ENCODE measurements at regions not wholly inside any gene's neighbourhood (a gene's known extent, or its start where the extent isn't known, plus 50 kb on each side); places are given as distances from the start of the nearest gene placed in this dataset.

DNA sequence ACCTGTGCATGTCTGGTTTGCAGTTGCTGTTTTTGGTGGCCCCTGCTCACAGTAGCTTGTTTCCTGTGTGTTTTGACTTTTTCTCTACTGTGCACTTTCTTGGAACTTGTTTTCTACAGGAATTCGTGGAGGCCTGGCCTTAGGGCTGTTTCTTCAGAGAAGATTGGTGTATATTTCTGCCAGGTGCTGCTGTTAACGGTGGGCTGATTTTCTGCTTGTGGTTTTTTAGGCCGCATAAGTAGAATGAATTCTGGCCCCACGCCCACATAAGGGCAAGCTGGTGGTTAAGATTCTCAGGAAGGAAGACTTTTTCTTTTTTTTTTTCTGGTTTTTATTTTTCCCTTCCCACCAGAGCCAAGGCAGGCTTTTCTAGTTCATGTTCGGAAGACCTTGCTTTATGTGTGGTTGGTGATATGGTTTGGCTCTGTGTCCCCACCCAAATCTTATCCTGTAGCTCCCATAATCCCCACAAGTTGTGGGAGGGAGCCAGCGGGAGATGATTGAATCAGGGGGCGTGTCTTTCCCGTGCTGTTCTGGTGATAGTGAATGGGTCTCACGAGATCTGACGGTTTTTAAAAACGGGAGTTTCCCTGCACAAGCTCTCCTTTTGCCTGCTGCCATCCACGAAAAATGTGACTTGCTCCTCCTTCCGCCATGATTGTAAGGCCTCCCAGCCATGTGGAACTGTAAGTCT is 71.5 kb upstream of the DISP3 start:
- no peak for DNase-seq

DNA sequence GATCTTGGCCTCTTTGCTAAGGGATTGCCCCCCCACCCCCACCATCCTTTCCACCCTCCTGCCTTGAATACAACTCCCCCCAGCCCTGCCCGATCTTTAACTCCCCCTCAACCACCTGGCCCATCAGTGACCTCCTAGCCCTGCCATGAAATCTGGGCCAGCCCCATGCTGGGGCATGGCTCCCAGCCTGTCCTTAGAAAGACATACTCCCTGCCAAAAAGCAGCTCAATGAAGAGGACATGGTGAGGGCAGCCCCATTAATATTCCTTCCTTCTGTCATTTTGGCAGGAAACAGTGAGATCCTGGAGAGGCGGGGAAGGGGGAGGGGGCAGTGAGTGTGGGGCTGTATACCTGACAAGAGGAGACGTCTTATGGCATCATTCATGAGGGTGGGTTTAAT is 66.8 kb upstream of the DISP3 start:
- DNase-seq = peak in 8 of 58 donors; percentile 3 to 37 (median 14)

DNA sequence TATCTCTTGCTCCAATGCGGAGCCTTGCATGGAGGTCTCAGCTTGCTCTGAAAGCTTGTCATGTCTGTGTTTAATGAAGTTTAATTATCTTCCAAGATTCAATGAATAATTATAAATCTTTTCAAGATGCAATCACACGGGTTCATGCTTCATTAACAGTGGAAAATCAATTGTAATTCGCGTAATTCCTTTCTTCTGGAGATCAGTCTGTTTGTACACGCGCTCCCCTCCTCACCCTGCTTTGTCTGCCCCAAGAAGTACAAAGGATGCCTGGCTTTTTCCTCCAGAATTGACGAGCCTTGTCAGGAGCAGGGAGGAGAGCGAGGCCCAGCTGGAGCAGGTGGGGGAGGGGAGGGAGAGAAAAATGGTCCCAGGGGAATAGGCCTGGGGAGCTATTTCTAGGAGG is 65.0 kb upstream of the DISP3 start:
- DNase-seq = no peak

DNA sequence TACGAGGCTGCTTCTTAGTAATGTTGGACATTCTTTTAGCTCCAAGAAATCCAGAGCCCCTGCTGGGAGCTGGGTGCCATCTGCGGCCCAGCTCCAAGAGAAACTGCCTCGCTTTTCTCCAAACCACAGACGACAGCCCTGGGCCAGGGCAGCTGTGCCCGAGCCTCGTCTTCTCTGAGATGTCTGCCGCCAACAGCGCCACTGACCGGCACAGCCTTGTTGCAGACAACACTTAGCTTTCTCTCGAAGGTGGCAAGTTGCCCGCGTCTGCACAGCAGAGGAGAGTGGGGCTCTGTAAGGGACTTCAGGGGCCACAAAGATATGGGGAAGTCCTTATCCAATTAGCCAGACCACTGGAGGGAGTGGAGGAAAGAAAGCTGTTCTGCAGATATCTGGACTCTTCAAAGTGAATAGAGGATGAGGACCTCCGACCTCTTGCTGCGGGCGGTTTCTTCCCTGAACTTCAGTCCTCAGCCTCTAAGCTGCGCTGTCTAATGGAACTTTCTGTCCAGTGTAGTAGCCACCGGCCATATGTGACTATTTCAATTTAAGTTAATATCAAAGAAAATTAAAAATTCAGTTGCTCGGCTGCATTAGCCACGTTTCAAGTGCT is 63.9 kb upstream of the DISP3 start:
- DNase-seq = peak in 37 of 58 donors; percentile 3 to 66 (median 28)

DNA sequence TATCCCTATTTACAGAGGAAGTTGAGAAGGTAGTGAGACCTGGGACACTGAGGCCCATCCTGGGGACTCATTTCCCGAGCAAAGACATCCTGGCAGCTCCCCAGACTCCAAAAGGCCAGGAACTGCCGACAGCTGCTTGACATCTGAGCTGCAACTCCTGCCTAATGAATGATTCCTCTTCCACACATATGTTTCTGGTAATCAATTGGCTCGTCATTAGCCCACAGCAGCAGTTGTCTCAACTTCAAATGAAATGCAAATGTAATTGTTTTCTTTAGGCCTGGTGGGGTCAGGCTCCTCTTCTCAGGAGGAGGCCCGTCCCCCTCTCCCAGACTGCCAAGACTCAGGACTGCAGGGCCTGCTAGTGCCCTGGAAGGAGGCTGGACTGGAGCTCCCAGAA is 61.8 kb upstream of the DISP3 start:
- DNase-seq = no peak

DNA sequence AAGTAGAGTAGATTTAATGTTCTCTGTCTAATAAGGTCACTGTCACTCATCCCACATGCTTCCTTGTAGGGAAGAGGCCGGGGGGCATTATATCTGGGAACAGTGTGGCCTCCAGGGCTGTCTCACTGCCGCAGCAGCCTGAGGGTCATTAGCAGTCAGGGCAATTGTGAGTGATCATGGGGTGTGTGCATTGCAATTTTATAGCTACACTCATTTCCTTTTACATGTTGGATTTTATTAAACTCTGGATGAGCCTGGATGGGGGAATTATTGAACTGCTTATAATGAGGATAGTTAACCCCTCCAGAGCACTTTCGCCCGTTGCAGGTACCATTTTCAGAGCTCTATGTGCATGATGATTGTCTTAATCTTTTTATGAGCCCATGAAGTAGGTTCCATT is 60.9 kb upstream of the DISP3 start:
- DNase-seq = no peak

DNA sequence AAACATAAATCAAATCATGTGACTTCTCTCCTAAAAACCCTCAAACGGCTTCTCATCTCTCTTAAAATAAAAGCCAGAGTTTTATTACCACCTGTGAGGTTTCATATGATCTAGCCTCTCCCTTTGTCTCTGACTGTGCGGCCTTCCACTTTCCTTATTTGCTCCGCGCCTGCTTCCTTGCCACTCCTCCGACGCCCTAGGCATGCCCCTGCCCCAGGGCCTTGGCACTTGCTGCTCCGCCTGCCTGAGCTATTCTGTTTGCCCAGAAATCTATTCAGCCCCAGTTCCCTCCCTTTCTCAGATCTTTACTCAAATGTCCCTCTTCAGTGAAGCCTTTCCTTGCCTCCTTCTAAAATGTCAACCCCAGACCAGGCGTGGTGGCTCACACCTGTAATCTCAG is 57.5 kb upstream of the DISP3 start:
- no peak for DNase-seq

DNA sequence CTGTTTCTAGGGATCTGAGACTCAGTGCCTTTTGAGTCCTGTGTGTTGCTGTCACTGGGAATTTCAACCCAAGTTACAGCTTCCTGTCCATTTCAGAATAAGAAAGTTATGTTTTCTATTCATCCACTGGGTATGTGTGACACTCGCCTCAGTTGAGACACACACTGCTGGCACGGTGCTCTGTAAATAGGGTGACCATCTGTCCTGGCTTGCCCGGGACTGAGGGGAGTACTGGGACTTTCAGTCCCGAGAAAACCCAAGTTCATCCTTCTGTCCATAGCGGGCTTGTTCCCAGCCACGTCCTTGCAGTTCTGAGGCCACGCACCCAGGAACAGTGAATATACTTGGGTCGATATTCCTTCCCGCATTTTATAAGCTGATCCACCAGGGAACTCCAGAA is 56.3 kb upstream of the DISP3 start:
- no peak for DNase-seq

DNA sequence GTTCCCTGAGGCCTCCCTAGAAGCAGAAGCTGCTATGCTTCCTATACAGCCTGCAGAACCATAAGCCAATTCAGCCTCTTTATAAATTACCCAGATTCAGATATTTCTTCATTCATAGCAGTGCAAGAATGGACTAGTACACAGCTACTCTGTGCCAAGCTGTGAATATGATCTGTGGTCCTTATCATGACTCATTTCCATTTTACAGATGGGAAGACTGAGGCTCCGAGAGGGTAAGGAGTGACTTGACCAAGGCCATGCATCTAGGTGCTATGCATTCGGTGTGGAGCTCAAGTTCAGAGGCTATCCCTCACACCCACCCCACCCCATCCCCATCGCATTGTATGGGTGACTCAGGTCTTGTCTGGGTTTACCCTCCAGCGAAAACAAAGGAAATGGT is 52.3 kb upstream of the DISP3 start:
- no peak for DNase-seq

DNA sequence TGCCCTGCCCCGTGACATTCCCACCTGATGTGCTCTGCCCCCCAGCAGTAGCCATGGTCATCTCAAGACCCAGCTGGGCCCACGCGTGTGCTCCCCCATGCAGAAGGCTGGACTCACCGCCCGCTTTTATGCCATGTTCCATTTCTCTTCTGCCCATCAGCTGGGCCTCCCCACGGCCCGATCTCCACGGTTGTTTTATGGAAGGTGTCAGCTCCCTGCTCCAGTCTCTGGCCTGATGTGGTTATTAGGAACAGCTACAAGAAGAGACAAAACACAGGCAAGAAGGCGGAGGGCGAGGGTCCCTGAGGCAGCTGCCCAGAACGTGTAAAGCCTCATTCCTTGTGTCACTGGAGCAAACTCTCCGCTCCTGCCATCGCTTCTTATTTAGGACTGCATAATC is 50.2 kb upstream of the DISP3 start:
- no peak for DNase-seq
